ENCODE measurements at regions not wholly inside any gene's neighbourhood (a gene's known extent, or its start where the extent isn't known, plus 50 kb on each side); places are given as distances from the start of the nearest gene placed in this dataset.
A peak's percentile ranks its signal among the peaks of the same experiment; 100 is the strongest.

DNA sequence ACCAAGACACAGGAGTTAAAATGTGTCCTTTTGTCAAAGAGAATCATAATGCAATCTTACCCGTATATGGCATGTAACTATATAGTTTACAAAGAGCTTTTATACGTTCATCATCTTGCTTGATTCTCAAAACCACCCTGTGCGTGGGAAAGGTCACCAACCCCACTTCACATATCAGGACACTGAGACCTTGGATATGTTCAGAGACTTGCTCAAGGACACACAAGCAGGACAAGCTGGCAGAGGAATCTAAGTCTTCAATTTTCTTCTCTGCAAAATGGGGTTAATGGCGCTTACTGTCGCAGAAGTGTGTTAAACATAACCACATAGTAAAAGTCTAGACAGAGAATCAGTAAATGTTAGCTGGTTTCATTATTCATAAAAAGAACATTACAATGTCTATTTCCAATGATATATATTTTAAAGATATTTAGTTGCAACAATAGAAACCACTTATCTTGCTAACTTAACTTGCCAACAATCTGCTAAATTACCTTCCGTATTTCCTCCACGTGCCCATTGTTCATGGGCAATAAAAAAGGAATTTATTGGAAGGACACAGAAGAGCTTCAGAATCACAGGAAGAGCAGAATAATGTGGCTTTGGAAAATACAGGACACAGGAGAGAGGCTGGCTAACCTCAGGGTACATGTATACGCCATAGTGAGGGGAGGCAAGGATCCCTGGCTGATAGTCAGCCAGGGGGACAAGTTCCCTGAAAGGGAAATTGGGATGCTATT is 64.6 kb upstream of the TAPT1 start:
- Histone ChIP-seq H3K4me2 (ENCODE audit: low read length) (no peak overlapping the region), H3K27me3 (ENCODE audit: control insufficient read depth, insufficient read depth, low read length) (no peaks in the 10 kb centered on the region), H3K9ac (no peak overlapping the region), H3K27ac (no peak overlapping the region), H3K4me1 (no peaks in the 10 kb centered on the region), H3K36me3 (ENCODE audit: control insufficient read depth, insufficient read depth, low read length) (no peaks in the 10 kb centered on the region), H3K79me2 (no peaks in the 10 kb centered on the region), H3K4me3 (ENCODE audit: low read depth, low read length) (no peak overlapping the region), H2AFZ (no peak overlapping the region), H3K9me3 (ENCODE audit: control insufficient read depth, low read length) (no peaks in the 10 kb centered on the region)
- TF ChIP-seq, protein P1, sequence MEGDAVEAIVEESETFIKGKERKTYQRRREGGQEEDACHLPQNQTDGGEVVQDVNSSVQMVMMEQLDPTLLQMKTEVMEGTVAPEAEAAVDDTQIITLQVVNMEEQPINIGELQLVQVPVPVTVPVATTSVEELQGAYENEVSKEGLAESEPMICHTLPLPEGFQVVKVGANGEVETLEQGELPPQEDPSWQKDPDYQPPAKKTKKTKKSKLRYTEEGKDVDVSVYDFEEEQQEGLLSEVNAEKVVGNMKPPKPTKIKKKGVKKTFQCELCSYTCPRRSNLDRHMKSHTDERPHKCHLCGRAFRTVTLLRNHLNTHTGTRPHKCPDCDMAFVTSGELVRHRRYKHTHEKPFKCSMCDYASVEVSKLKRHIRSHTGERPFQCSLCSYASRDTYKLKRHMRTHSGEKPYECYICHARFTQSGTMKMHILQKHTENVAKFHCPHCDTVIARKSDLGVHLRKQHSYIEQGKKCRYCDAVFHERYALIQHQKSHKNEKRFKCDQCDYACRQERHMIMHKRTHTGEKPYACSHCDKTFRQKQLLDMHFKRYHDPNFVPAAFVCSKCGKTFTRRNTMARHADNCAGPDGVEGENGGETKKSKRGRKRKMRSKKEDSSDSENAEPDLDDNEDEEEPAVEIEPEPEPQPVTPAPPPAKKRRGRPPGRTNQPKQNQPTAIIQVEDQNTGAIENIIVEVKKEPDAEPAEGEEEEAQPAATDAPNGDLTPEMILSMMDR (IDR thresholded peaks at IDR 0.05): no peak

DNA sequence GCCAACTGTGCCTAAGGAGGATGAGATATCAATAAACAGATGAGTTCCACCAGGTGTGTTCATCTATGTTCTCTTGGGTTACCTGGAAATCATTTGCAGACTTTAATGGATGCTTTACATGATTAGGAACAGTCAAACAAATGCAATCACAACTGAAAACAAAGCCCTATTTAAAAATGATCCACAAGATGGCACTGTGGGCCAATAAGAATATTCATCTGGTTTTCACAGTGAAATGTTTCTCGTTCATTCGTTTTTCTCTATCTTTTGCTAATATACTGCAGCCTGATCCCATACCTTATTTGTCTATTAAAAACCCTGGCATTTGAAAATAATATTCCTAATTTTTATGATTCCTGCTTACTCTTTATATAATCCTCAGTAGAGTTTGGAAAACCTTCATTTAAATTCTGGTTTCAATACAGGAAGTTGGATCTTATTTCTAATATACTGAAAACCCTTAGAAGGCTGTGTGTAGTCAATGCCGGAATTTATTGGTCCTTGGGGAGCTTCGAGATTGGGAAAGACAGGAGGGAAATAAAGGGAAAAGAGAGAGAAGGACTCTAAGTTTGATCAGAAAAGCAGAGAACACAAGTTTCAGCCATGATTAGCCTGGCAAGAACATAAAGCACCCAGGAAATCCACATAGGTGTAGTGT is 63.8 kb upstream of the TAPT1 start:
- no peak overlapping the region for H3K4me3 ChIP-seq (ENCODE audit: low read depth, low read length)
- no peaks in the 10 kb centered on the region for H3K36me3 ChIP-seq (ENCODE audit: control insufficient read depth, insufficient read depth, low read length)
- H3K79me2 ChIP-seq: no peaks in the 10 kb centered on the region

DNA sequence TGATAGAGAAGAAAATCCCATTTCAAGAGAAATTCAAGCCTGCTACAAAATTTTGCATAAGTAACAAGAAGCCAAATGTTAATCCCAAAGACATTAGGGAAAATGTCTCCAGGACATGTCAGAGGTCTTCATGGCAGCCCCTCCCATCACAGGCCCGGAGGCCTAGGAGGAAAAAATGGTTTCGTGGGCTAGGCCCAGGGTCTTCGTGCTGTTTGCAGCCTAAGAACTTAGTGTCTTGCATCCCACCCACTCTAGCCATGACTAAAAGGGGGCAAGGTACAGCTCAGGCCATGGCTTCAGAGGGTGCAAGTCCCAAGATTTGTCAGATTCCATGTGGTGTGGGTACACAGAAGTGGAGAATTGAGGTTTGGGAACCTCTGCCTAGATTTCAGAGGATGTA is 57.8 kb upstream of the TAPT1 start:
- Histone ChIP-seq H3K4me2 (ENCODE audit: low read length) (no peak overlapping the region), H3K36me3 (ENCODE audit: control insufficient read depth, insufficient read depth, low read length) (no peaks in the 10 kb centered on the region), H3K9ac (no peak overlapping the region), H3K79me2 (no peaks in the 10 kb centered on the region), H2AFZ (no peak overlapping the region), H3K4me3 (ENCODE audit: low read depth, low read length) (no peak overlapping the region), H3K27ac (no peak overlapping the region), H3K9me3 (ENCODE audit: control insufficient read depth, low read length) (no peaks in the 10 kb centered on the region), H3K27me3 (ENCODE audit: control insufficient read depth, insufficient read depth, low read length) (no peaks in the 10 kb centered on the region), H3K4me1 (no peaks in the 10 kb centered on the region)
- TF ChIP-seq, protein P1 (IDR thresholded peaks at IDR 0.05): no peak

More for the DNA sequence above, 63.8 kb upstream of the TAPT1 start:
- H3K9me3 ChIP-seq (ENCODE audit: control insufficient read depth, low read length): no peaks in the 10 kb centered on the region
- no peak overlapping the region for H3K9ac ChIP-seq
- no peak overlapping the region for H3K27ac ChIP-seq
- peak overlapping the region; percentile 42 for H2AFZ ChIP-seq
- no peaks in the 10 kb centered on the region for H3K27me3 ChIP-seq (ENCODE audit: control insufficient read depth, insufficient read depth, low read length)
- H3K4me1 ChIP-seq: no peaks in the 10 kb centered on the region
- TF ChIP-seq, protein P1 (IDR thresholded peaks at IDR 0.05): peak; percentile 35
- peak overlapping the region; percentile 55 for H3K4me2 ChIP-seq (ENCODE audit: low read length)

DNA sequence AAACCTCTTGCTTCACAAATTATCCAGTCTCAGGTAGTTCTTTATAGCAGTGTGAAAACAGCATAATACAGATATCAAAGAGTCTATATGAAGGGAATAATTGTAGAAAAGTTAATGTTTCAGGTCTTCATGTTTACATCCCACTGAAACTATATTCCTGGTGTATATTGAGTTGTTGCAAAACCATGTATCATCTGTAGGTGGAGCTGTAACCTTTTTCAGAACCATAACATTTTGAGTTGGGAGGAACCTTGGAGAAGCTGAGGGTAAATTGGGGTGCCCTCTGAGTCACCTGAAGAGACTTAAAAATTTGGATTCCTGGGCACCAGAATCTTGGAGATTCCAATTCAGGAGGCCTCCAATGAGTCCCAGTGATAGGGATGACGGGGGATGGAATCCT is 51.9 kb upstream of the TAPT1 start:
- H3K27ac ChIP-seq: no peak overlapping the region
- no peak overlapping the region for H3K4me3 ChIP-seq (ENCODE audit: low read depth, low read length)
- no peak overlapping the region for H3K9ac ChIP-seq
- no peaks in the 10 kb centered on the region for H3K27me3 ChIP-seq (ENCODE audit: control insufficient read depth, insufficient read depth, low read length)
- no peaks in the 10 kb centered on the region for H3K79me2 ChIP-seq
- H2AFZ ChIP-seq: no peak overlapping the region
- no peaks in the 10 kb centered on the region for H3K36me3 ChIP-seq (ENCODE audit: control insufficient read depth, insufficient read depth, low read length)
- H3K4me1 ChIP-seq: no peaks in the 10 kb centered on the region
- TF ChIP-seq, protein P1 (IDR thresholded peaks at IDR 0.05): no peak
- no peaks in the 10 kb centered on the region for H3K9me3 ChIP-seq (ENCODE audit: control insufficient read depth, low read length)
- H3K4me2 ChIP-seq (ENCODE audit: low read length): no peak overlapping the region

All from parathyroid adenoma (tissue), 2 donors.